ENCODE measurements at regions not wholly inside any gene's neighbourhood (a gene's known extent, or its start where the extent isn't known, plus 50 kb on each side); places are given as distances from the start of the nearest gene placed in this dataset.

DNA sequence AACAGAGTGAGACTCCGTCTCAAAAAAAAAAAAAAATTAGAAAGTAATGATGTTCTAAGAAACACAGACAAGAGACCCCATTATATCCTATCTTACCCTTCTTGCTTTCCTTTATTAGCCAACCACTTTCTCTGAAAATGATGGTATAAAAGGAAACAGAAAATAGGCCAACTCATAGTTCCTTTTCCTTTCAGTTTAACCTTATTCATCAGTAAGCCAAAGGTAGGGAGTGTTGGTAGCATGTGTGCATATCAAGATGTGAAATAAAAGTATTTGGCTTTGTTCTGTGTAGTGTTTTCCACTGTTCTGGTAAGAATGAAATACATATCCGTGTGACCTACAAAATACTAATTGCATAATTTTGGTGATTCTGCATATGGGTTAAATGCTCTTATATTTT, 266.6 kb downstream of the ZNF674 start:
- no peaks in the 10 kb centered on the region for H3K4me1 ChIP-seq (ENCODE audit: control insufficient read depth, insufficient read depth, low read length)
- H3K27me3 ChIP-seq (ENCODE audit: control insufficient read depth, insufficient read depth, low read length, poor library complexity, severe bottlenecking) = no peaks in the 10 kb centered on the region
- 100% methylated on average over 1 of the region's 2 CpGs; no CpG with 5 or more reads in 1 of the 2 experiments for WGBS, 2 experiments
- H3K36me3 ChIP-seq (ENCODE audit: control insufficient read depth, insufficient read depth, low read length) = no peaks in the 10 kb centered on the region
- H3K9me3 ChIP-seq (ENCODE audit: control insufficient read depth, low read length) = no peaks in the 10 kb centered on the region
- H3K27ac ChIP-seq (ENCODE audit: insufficient read depth, low read depth, low read length, poor library complexity, severe bottlenecking) = no peak overlapping the region
- no peak overlapping the region for H3K4me3 ChIP-seq (ENCODE audit: insufficient read depth, low read depth, low read length)

DNA sequence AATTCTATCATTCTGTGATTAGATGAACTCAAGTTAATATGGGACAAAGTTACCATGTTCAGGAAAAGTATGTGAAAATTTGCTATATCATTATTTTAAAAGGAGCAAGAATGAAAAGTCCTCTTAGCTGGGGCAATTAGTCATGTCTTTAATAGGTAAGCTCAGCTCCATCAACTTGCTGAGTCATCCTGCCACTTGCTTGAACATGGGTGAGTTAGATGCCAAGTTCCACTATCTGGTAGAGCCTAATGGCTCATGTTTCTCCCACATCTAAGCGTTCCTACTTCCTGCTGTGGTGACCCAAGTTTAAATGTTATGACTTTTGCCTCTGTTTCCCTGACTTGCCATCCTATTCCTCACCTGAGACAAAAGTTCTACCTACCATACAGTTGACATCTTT, 276.8 kb downstream of the ZNF674 start:
- H3K9me3 ChIP-seq (ENCODE audit: control insufficient read depth, low read length) = no peaks in the 10 kb centered on the region
- H3K4me1 ChIP-seq (ENCODE audit: control insufficient read depth, insufficient read depth, low read length) = no peaks in the 10 kb centered on the region
- no peak overlapping the region for H3K4me3 ChIP-seq (ENCODE audit: insufficient read depth, low read depth, low read length)
- H3K36me3 ChIP-seq (ENCODE audit: control insufficient read depth, insufficient read depth, low read length) = no peaks in the 10 kb centered on the region
- WGBS, 2 experiments = 77 to 80% methylated on average over 1 of the region's 1 CpG
- H3K27ac ChIP-seq (ENCODE audit: insufficient read depth, low read depth, low read length, poor library complexity, severe bottlenecking) = no peak overlapping the region
- no peaks in the 10 kb centered on the region for H3K27me3 ChIP-seq (ENCODE audit: control insufficient read depth, insufficient read depth, low read length, poor library complexity, severe bottlenecking)

DNA sequence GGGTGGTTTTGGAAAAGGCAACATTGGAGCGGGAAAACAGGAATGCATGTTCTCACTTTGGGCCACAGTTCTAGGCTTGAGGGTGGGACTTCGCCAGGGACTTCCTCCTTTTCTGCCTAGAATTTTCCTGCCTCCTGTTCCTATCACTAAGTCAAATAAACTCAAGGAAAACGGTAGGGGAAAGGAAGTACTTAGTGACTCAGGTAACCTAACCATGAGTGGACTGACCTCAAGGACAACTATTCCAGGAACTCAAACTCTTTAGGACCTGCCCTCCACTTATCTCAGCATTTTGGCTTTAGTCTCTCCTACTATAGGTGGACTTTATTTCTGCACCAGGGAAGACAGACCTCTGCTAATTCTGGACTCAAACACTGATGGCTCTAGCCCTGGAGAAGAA, 281.7 kb downstream of the ZNF674 start:
- WGBS, 2 experiments = 93 to 96% methylated on average over 3 of the region's 3 CpGs
- no peak overlapping the region for H3K4me3 ChIP-seq (ENCODE audit: insufficient read depth, low read depth, low read length)
- no peaks in the 10 kb centered on the region for H3K27me3 ChIP-seq (ENCODE audit: control insufficient read depth, insufficient read depth, low read length, poor library complexity, severe bottlenecking)
- no peaks in the 10 kb centered on the region for H3K36me3 ChIP-seq (ENCODE audit: control insufficient read depth, insufficient read depth, low read length)
- no peaks in the 10 kb centered on the region for H3K9me3 ChIP-seq (ENCODE audit: control insufficient read depth, low read length)
- no peak overlapping the region for H3K27ac ChIP-seq (ENCODE audit: insufficient read depth, low read depth, low read length, poor library complexity, severe bottlenecking)
- no peaks in the 10 kb centered on the region for H3K4me1 ChIP-seq (ENCODE audit: control insufficient read depth, insufficient read depth, low read length)

DNA sequence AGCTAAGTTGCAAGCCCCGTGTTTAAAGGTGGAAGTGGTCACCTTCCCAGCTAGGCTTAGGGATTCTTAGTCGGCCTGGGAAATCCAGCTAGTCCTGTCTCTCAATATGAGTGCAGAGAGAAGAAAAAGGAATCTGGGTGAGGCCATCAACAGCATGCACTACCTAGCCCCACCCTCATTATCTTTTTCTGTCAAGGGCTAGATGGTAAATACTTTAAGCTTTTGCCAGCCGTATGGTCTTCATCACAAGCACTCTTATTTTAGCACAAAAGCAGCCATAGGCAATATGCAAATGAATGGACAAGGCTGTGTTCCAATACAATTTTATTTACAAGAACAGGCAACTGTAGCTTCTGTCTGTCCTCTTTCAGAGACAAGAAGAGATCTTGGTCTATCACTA, 282.9 kb downstream of the ZNF674 start:
- H3K27ac ChIP-seq (ENCODE audit: insufficient read depth, low read depth, low read length, poor library complexity, severe bottlenecking) = no peak overlapping the region
- 93 to 94% methylated on average over 2 of the region's 3 CpGs for WGBS, 2 experiments
- no peaks in the 10 kb centered on the region for H3K36me3 ChIP-seq (ENCODE audit: control insufficient read depth, insufficient read depth, low read length)
- no peaks in the 10 kb centered on the region for H3K9me3 ChIP-seq (ENCODE audit: control insufficient read depth, low read length)
- H3K4me1 ChIP-seq (ENCODE audit: control insufficient read depth, insufficient read depth, low read length) = no peaks in the 10 kb centered on the region
- no peaks in the 10 kb centered on the region for H3K27me3 ChIP-seq (ENCODE audit: control insufficient read depth, insufficient read depth, low read length, poor library complexity, severe bottlenecking)
- no peak overlapping the region for H3K4me3 ChIP-seq (ENCODE audit: insufficient read depth, low read depth, low read length)

DNA sequence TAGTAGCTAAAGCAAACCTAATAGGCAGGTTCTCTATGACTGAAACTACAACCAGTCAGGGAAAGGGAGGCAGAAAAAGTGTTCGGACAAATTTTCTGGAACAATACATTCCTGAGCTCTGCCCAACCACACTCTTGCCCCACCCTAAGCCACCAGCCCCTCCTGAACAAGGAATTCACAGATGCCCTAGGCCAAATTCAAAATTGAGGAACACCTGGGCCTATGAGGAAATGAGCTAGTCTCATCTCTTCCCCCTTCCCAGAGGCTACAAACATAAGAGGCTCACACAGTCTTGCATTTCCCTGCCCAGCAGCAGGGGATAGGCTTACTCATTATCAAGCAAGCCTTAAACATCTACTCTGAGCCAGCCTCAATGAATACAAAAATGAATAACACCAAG, 284.7 kb downstream of the ZNF674 start:
- H3K4me3 ChIP-seq (ENCODE audit: insufficient read depth, low read depth, low read length) = no peak overlapping the region
- no peaks in the 10 kb centered on the region for H3K4me1 ChIP-seq (ENCODE audit: control insufficient read depth, insufficient read depth, low read length)
- H3K9me3 ChIP-seq (ENCODE audit: control insufficient read depth, low read length) = no peaks in the 10 kb centered on the region
- H3K27ac ChIP-seq (ENCODE audit: insufficient read depth, low read depth, low read length, poor library complexity, severe bottlenecking) = no peak overlapping the region
- no peaks in the 10 kb centered on the region for H3K36me3 ChIP-seq (ENCODE audit: control insufficient read depth, insufficient read depth, low read length)
- H3K27me3 ChIP-seq (ENCODE audit: control insufficient read depth, insufficient read depth, low read length, poor library complexity, severe bottlenecking) = no peaks in the 10 kb centered on the region
- WGBS, 2 experiments = 90 to 94% methylated on average over 1 of the region's 1 CpG

DNA sequence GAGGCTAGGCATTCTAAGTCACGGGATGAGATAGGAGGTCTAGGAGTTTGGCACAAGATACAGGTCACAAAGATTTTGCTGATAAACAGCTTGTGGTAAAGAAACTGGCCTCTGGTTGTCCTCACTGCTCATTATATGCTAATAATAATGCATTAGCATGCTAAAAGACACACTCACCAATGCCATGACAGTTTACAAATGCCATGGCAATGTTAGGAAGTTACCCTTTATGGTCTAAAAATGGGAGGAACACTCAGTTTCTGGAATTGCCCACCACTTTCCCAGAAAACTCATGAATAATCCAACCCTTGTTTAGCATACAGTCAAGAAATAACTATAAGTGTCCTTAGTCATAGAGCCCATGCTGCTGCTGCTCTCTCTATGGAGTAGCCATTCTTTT, 286.9 kb downstream of the ZNF674 start:
- H3K4me1 ChIP-seq (ENCODE audit: control insufficient read depth, insufficient read depth, low read length) = no peaks in the 10 kb centered on the region
- no peak overlapping the region for H3K27ac ChIP-seq (ENCODE audit: insufficient read depth, low read depth, low read length, poor library complexity, severe bottlenecking)
- WGBS, 2 experiments = 77 to 87% methylated on average over 1 of the region's 1 CpG
- H3K27me3 ChIP-seq (ENCODE audit: control insufficient read depth, insufficient read depth, low read length, poor library complexity, severe bottlenecking) = no peaks in the 10 kb centered on the region
- no peak overlapping the region for H3K4me3 ChIP-seq (ENCODE audit: insufficient read depth, low read depth, low read length)
- H3K36me3 ChIP-seq (ENCODE audit: control insufficient read depth, insufficient read depth, low read length) = no peaks in the 10 kb centered on the region
- no peaks in the 10 kb centered on the region for H3K9me3 ChIP-seq (ENCODE audit: control insufficient read depth, low read length)

DNA sequence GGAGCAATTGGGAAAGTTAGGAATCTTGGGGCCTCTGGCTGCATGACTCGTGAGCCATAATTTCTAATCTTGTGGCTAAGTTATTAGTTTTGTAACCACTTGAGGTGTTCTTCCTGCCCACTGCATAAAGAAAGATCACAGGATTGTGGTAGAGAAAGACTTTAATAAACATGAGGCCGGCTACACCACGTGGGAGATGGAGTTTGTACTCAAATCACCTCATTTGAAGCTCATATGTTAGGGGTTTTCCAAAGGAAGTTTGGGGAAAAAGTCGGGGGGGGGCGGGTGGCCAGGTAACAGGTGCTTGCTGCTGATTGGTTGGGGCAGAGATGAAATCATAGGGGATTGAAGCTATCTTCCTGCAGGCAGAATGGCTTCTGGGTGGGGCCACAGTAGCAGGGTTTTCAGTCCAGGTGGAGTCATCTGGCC, 287.8 kb downstream of the ZNF674 start:
- Histone ChIP-seq H3K9me3 (ENCODE audit: control insufficient read depth, low read length) (no peaks in the 10 kb centered on the region), H3K4me3 (ENCODE audit: insufficient read depth, low read depth, low read length) (no peak overlapping the region), H3K27me3 (ENCODE audit: control insufficient read depth, insufficient read depth, low read length, poor library complexity, severe bottlenecking) (no peaks in the 10 kb centered on the region), H3K27ac (ENCODE audit: insufficient read depth, low read depth, low read length, poor library complexity, severe bottlenecking) (no peak overlapping the region), H3K4me1 (ENCODE audit: control insufficient read depth, insufficient read depth, low read length) (no peaks in the 10 kb centered on the region), H3K36me3 (ENCODE audit: control insufficient read depth, insufficient read depth, low read length) (no peaks in the 10 kb centered on the region)
- WGBS, 2 experiments = 81 to 91% methylated on average over 4 to 5 of the region's 5 CpGs

DNA sequence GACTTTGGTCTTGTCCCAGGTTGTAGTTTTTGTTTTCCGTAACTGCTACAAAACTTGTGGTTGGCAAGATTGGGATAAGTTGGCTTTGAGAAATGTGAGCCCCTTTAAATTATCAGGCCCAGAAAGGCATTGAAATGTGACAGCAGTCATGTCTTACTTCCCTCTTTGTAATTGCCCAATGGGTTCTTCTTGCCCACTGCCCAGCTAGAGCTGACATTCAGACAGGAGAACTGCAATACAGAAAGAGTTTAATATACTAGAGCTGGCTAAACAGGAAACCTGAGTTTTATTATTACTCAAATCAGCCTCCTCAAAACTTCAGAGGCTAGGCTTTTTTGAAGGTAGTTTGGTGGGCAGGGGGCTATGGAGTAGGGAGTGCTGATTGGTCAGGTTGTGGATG, 288.3 kb downstream of the ZNF674 start:
- Histone ChIP-seq H3K27ac (ENCODE audit: insufficient read depth, low read depth, low read length, poor library complexity, severe bottlenecking) (no peak overlapping the region), H3K4me1 (ENCODE audit: control insufficient read depth, insufficient read depth, low read length) (no peaks in the 10 kb centered on the region), H3K36me3 (ENCODE audit: control insufficient read depth, insufficient read depth, low read length) (no peaks in the 10 kb centered on the region), H3K4me3 (ENCODE audit: insufficient read depth, low read depth, low read length) (no peak overlapping the region), H3K27me3 (ENCODE audit: control insufficient read depth, insufficient read depth, low read length, poor library complexity, severe bottlenecking) (no peaks in the 10 kb centered on the region), H3K9me3 (ENCODE audit: control insufficient read depth, low read length) (no peaks in the 10 kb centered on the region)
- WGBS, 2 experiments = 85 to 93% methylated on average over 1 of the region's 1 CpG

DNA sequence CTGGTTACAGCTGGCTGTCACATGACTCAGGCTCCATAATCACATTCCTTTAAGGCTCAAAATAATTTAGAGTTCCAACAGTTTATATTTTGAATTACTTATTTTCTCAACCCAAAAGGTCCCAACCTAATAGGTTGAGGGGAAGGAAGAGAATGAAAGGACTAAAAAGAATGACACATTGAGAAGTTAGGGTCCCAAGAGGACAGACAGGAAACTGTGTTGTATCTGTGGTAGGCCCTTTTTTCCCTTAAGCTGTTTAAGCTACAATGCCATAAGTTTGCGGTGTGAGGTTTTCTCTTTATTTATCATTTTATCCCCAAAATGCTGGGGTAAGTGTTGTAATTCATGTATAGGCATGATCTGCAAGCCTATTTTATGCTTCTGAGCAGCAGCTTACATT, 290.2 kb downstream of the ZNF674 start:
- WGBS, 2 experiments = 100% methylated on average over 1 of the region's 1 CpG; no CpG with 5 or more reads in 1 of the 2 experiments
- Histone ChIP-seq H3K4me1 (ENCODE audit: control insufficient read depth, insufficient read depth, low read length) (no peaks in the 10 kb centered on the region), H3K36me3 (ENCODE audit: control insufficient read depth, insufficient read depth, low read length) (no peaks in the 10 kb centered on the region), H3K9me3 (ENCODE audit: control insufficient read depth, low read length) (no peaks in the 10 kb centered on the region), H3K27me3 (ENCODE audit: control insufficient read depth, insufficient read depth, low read length, poor library complexity, severe bottlenecking) (no peaks in the 10 kb centered on the region), H3K4me3 (ENCODE audit: insufficient read depth, low read depth, low read length) (no peak overlapping the region), H3K27ac (ENCODE audit: insufficient read depth, low read depth, low read length, poor library complexity, severe bottlenecking) (no peak overlapping the region)

DNA sequence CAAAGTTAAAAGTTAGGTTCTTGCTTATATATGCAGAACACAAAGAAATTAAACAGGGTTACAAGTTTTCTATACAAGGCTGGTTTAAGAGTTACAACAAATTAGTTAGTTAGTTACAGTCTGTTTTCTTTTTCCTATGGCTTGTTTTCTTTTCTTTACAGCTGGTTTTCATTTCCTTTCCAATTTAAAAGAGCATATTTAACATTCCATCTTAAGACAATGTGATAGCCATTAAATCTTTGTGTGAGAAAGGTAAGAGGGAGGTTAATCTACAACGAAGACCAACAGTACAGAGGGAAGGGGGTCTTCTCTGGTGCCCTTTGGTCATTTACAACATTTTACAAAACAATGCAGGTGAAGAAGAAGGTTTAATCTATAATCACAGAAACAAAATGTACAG, 290.6 kb downstream of the ZNF674 start:
- Histone ChIP-seq H3K27ac (ENCODE audit: insufficient read depth, low read depth, low read length, poor library complexity, severe bottlenecking) (no peak overlapping the region), H3K36me3 (ENCODE audit: control insufficient read depth, insufficient read depth, low read length) (no peaks in the 10 kb centered on the region), H3K27me3 (ENCODE audit: control insufficient read depth, insufficient read depth, low read length, poor library complexity, severe bottlenecking) (no peaks in the 10 kb centered on the region), H3K4me3 (ENCODE audit: insufficient read depth, low read depth, low read length) (no peak overlapping the region), H3K4me1 (ENCODE audit: control insufficient read depth, insufficient read depth, low read length) (no peaks in the 10 kb centered on the region), H3K9me3 (ENCODE audit: control insufficient read depth, low read length) (no peaks in the 10 kb centered on the region)
- no CpG with 5 or more reads among the region's 1 CpG for WGBS, 2 experiments

DNA sequence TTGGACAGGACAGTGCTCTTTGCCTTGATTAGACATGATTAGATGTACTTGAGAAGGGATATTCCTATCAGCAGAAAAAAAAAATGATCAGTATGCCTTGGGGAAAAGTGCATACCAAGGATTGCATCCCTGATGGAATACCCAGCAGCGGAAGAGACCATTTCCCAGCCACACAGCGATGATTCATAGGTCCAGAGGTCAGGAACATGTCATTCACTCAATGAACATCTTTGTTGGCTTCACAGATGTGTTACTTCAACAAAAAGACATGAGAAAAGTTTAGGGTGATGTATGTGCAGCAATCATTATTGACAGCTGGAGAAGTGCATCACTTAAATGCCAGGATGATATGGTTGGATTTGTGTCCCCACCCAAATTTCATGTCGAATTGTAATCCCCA, 293.5 kb downstream of the ZNF674 start:
- no peaks in the 10 kb centered on the region for H3K9me3 ChIP-seq (ENCODE audit: control insufficient read depth, low read length)
- H3K4me1 ChIP-seq (ENCODE audit: control insufficient read depth, insufficient read depth, low read length) = no peaks in the 10 kb centered on the region
- H3K4me3 ChIP-seq (ENCODE audit: insufficient read depth, low read depth, low read length) = no peak overlapping the region
- H3K36me3 ChIP-seq (ENCODE audit: control insufficient read depth, insufficient read depth, low read length) = no peaks in the 10 kb centered on the region
- 93 to 96% methylated on average over 3 of the region's 3 CpGs for WGBS, 2 experiments
- no peaks in the 10 kb centered on the region for H3K27me3 ChIP-seq (ENCODE audit: control insufficient read depth, insufficient read depth, low read length, poor library complexity, severe bottlenecking)
- no peak overlapping the region for H3K27ac ChIP-seq (ENCODE audit: insufficient read depth, low read depth, low read length, poor library complexity, severe bottlenecking)
